Ovary (tissue), 3 donors: ENCODE measurements at regions not wholly inside any gene's neighbourhood (a gene's known extent, or its start where the extent isn't known, plus 50 kb on each side); places are given as distances from the start of the nearest gene placed in this dataset.

Experiments used
- CTCF ChIP-seq, 3 donors: fragments of 450-650 bp in 2 of 3; fragments of 200-600 bp in 1 of 3; IDR thresholded peaks; one replicate each; pipeline versions ENCODE4 v1.5.1 to v1.8.0; 2016 to 2022; ENCODE audit warnings: antibody characterized with exemption in 3 of 3, mild to moderate bottlenecking in 1 of 3
- POLR2A ChIP-seq: fragments of 450-650 bp; IDR thresholded peaks from one replicate; pipeline ENCODE4 v1.6.1; 2017; ENCODE audit warnings: antibody characterized with exemption, mild to moderate bottlenecking, moderate library complexity
- donor health status: DM: no; HTN: no; CAD: no.

GRCh38 chr2:154507186-154507585, 191.3 kb upstream of the KCNJ3 start:
- TF ChIP-seq CTCF (IDR thresholded peaks at IDR 0.05) (no peak), POLR2A (no peak)
